ENCODE measurements at regions not wholly inside any gene's neighbourhood (a gene's known extent, or its start where the extent isn't known, plus 50 kb on each side); places are given as distances from the start of the nearest gene placed in this dataset.

DNA sequence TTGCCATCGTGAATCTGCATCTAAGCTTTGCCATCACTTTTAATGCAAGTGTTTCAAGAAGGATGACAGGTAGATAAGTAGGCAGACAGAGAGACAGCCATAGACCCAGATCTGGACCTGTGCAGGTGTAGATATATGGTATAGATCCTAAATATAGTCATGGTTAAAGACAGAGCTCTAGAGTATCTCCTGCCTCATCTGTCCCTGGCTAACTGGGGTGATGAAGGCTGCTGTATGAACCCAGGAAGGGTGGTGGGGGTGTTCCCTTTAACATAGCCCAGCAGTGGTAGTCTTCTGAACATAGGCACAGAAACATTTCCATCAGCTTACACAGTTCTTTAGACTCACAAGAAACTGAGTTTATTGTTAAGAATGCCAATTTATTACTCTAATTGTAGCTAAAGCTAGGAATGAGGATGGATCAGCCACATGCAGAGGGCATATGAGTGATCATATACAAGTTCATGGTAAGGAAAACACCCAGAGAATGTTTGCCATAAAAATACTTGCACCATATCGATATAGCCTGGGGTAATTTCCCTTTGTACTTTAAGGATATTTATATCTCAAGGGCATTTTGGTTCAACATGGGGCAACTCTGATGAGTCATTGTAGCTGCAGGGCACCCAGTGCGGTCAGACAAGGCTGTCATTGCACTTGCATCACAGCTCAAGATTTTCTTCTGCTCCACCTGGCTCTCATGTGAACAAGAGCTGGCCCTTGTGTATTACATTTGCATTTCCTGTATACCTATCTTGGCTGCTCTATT lies 587.2 kb downstream of the EPM2A start (continued):
- no peak for TF ChIP-seq PAXIP1 (CRISPR knock-in tag; conservative IDR thresholded peaks at IDR 0.05)
- no peak for TF ChIP-seq ZNF501 (CRISPR knock-in tag; IDR thresholded peaks at IDR 0.05)
- no peak for TF ChIP-seq ZNF639 (CRISPR knock-in tag; conservative IDR thresholded peaks at IDR 0.05)
- no peak for TF ChIP-seq AKAP8 (CRISPR knock-in tag; IDR thresholded peaks at IDR 0.05)
- peak; percentile 37; the same call in 1 of the 2 replicates for TF ChIP-seq ARID3A (IDR thresholded peaks at IDR 0.05; ENCODE audit: low read depth, low read length)
- TF ChIP-seq EP300 (IDR thresholded peaks at IDR 0.05; ENCODE audit: low read depth in 2 of 2, low read length in 2 of 2): peak in 1 of 2 experiments; percentile 27; a peak in 2 of 4 replicates
- no peak for TF ChIP-seq EP300 (CRISPR knock-in tag; IDR thresholded peaks at IDR 0.05; ENCODE audit: borderline replicate concordance)
- no peak for TF ChIP-seq DNMT1 (CRISPR knock-in tag; IDR thresholded peaks at IDR 0.05)
- TF ChIP-seq SKI (IDR thresholded peaks at IDR 0.05; ENCODE audit: partially characterized antibody): peak; percentile 25
- no peak for TF ChIP-seq ZNF143 (CRISPR knock-in tag; IDR thresholded peaks at IDR 0.05)
- no peak for TF ChIP-seq FOXK1 (CRISPR knock-in tag; IDR thresholded peaks at IDR 0.05; ENCODE audit: borderline replicate concordance, low read depth)
- peak; percentile 53 for TF ChIP-seq GATAD2A (CRISPR knock-in tag; IDR thresholded peaks at IDR 0.05)
- TF ChIP-seq NKX3-1 (CRISPR knock-in tag; IDR thresholded peaks at IDR 0.05): no peak
- no peak for TF ChIP-seq ZSCAN31 (CRISPR knock-in tag; IDR thresholded peaks at IDR 0.05; ENCODE audit: low read depth)
- TF ChIP-seq CEBPB (IDR thresholded peaks at IDR 0.05; ENCODE audit: borderline replicate concordance, low read depth, low read length): peak; percentile 81
- no peak for TF ChIP-seq ZNF101 (CRISPR knock-in tag; IDR thresholded peaks at IDR 0.05; ENCODE audit: borderline replicate concordance, low read depth)
- TF ChIP-seq FOSL2 (CRISPR knock-in tag; IDR thresholded peaks at IDR 0.05): peak; percentile 96
- no peak for TF ChIP-seq SNAPC4 (CRISPR knock-in tag; IDR thresholded peaks at IDR 0.05)
- TF ChIP-seq RFX3 (CRISPR knock-in tag; IDR thresholded peaks at IDR 0.05): no peak

Data from HepG2 (cell line).